ENCODE measurements at regions not wholly inside any gene's neighbourhood (a gene's known extent, or its start where the extent isn't known, plus 50 kb on each side); places are given as distances from the start of the nearest gene placed in this dataset.

- H3K9ac ChIP-seq (ENCODE audit: low read depth, low read length) = no peak overlapping the region
- H3K9me3 ChIP-seq (replicated peaks; ENCODE audit: low read length) = no peaks in the 10 kb centered on the region
- H3K36me3 ChIP-seq (ENCODE audit: insufficient read depth, low read length) = no peaks in the 10 kb centered on the region
- H3K27me3 ChIP-seq (ENCODE audit: control insufficient read depth, insufficient read depth, low read length) = peaks cover 2% of the 10 kb centered on the region
- no peak overlapping the region for H3K4me2 ChIP-seq (ENCODE audit: low read length)
- H3K4me1 ChIP-seq (ENCODE audit: control insufficient read depth, insufficient read depth, low read length) = no peaks in the 10 kb centered on the region
- H3K4me3 ChIP-seq (ENCODE audit: low read length) = no peak overlapping the region
Observed at GRCh38 chrX:16517039-16517605, 132.8 kb upstream of the S100G start.

GRCh38 chrX:16518131-16518530, 131.8 kb upstream of the S100G start:
- Histone ChIP-seq H3K36me3 (ENCODE audit: insufficient read depth, low read length) (no peaks in the 10 kb centered on the region), H3K9ac (ENCODE audit: low read depth, low read length) (no peak overlapping the region), H3K27me3 (ENCODE audit: control insufficient read depth, insufficient read depth, low read length) (peaks cover 2% of the 10 kb centered on the region), H3K4me1 (ENCODE audit: control insufficient read depth, insufficient read depth, low read length) (no peaks in the 10 kb centered on the region), H3K4me3 (ENCODE audit: low read length) (no peak overlapping the region), H3K4me2 (ENCODE audit: low read length) (no peak overlapping the region), H3K9me3 (replicated peaks; ENCODE audit: low read length) (no peaks in the 10 kb centered on the region)

- no peak overlapping the region for H3K9ac ChIP-seq (ENCODE audit: low read depth, low read length)
- H3K9me3 ChIP-seq (replicated peaks; ENCODE audit: low read length) = no peaks in the 10 kb centered on the region
- H3K36me3 ChIP-seq (ENCODE audit: insufficient read depth, low read length) = no peaks in the 10 kb centered on the region
- no peak overlapping the region for H3K4me2 ChIP-seq (ENCODE audit: low read length)
- H3K4me1 ChIP-seq (ENCODE audit: control insufficient read depth, insufficient read depth, low read length) = no peaks in the 10 kb centered on the region
- H3K27me3 ChIP-seq (ENCODE audit: control insufficient read depth, insufficient read depth, low read length) = peaks cover 2% of the 10 kb centered on the region
- H3K4me3 ChIP-seq (ENCODE audit: low read length) = no peak overlapping the region
Observed at GRCh38 chrX:16524316-16524715, 125.6 kb upstream of the S100G start.

- H3K4me2 ChIP-seq (ENCODE audit: low read length) = no peak overlapping the region
- H3K4me1 ChIP-seq (ENCODE audit: control insufficient read depth, insufficient read depth, low read length) = no peaks in the 10 kb centered on the region
- no peak overlapping the region for H3K4me3 ChIP-seq (ENCODE audit: low read length)
Observed at GRCh38 chrX:16526003-16526402, 124.0 kb upstream of the S100G start.

GRCh38 chrX:16528620-16529019, 121.3 kb upstream of the S100G start:
- H3K36me3 ChIP-seq (ENCODE audit: insufficient read depth, low read length) = no peaks in the 10 kb centered on the region
- H3K9ac ChIP-seq (ENCODE audit: low read depth, low read length) = no peak overlapping the region
- no peak overlapping the region for H3K4me2 ChIP-seq (ENCODE audit: low read length)
- no peaks in the 10 kb centered on the region for H3K9me3 ChIP-seq (replicated peaks; ENCODE audit: low read length)
- H3K4me3 ChIP-seq (ENCODE audit: low read length) = no peak overlapping the region
- H3K4me1 ChIP-seq (ENCODE audit: control insufficient read depth, insufficient read depth, low read length) = no peaks in the 10 kb centered on the region
- H3K27me3 ChIP-seq (ENCODE audit: control insufficient read depth, insufficient read depth, low read length) = no peaks in the 10 kb centered on the region

More at GRCh38 chrX:16526003-16526402, 124.0 kb upstream of the S100G start:
- no peaks in the 10 kb centered on the region for H3K36me3 ChIP-seq (ENCODE audit: insufficient read depth, low read length)
- H3K9ac ChIP-seq (ENCODE audit: low read depth, low read length) = no peak overlapping the region
- no peaks in the 10 kb centered on the region for H3K27me3 ChIP-seq (ENCODE audit: control insufficient read depth, insufficient read depth, low read length)
- no peaks in the 10 kb centered on the region for H3K9me3 ChIP-seq (replicated peaks; ENCODE audit: low read length)

All from skeletal muscle satellite cell (primary cell).